Kidney (tissue), 13 donors: ENCODE measurements at regions not wholly inside any gene's neighbourhood (a gene's known extent, or its start where the extent isn't known, plus 50 kb on each side); places are given as distances from the start of the nearest gene placed in this dataset.

Experiments
- DNase-seq, 5 donors: peaks; one replicate each; pipeline ENCODE4 v3.0.0-alpha.2; 2013 to 2020
- FAIRE-seq: peaks from 2 replicates; lab custom pipeline; 2012; peaks lifted over from hg19 to GRCh38; lab: Jason Lieb, UNC
- H3K27ac ChIP-seq, 2 donors: one replicate each; pipeline ENCODE4 v1.7.0; 2013; ENCODE audit warnings: low read depth in 2 of 2, low read length in 2 of 2, inconsistent platforms in 1 of 2
- H3K27me3 ChIP-seq: one replicate; pipeline ENCODE4 v1.7.1; 2013; ENCODE audit warnings: low read length, inconsistent platforms; ENCODE audit not compliant: control insufficient read depth, insufficient read depth
- H3K36me3 ChIP-seq, 3 donors: one replicate each; pipeline versions ENCODE4 v1.7.0 to v1.7.1; 2013; ENCODE audit warnings: low read length in 3 of 3, control low read depth in 1 of 3, inconsistent platforms in 1 of 3; ENCODE audit not compliant: insufficient read depth in 3 of 3, control insufficient read depth in 2 of 3
- H3K4me1 ChIP-seq, 3 donors: one replicate each; pipeline versions ENCODE4 v1.7.0 to v1.7.1; 2013; ENCODE audit warnings: low read length in 3 of 3, inconsistent platforms in 1 of 3, low read depth in 1 of 3; ENCODE audit not compliant: control insufficient read depth in 2 of 3, insufficient read depth in 2 of 3
- H3K4me3 ChIP-seq, 3 donors: one replicate each; pipeline versions ENCODE4 v1.7.0 to v1.8.1; 2013; ENCODE audit warnings: low read length in 3 of 3, control low read depth in 1 of 3, inconsistent platforms in 1 of 3
- H3K9ac ChIP-seq, 3 donors: one replicate each; pipeline versions ENCODE4 v1.7.0 to v1.7.1; 2013; ENCODE audit warnings: low read length in 3 of 3, control low read depth in 1 of 3, inconsistent platforms in 1 of 3
- H3K9me3 ChIP-seq, 3 donors: one replicate each; pipeline versions ENCODE4 v1.7.0 to v1.7.1; 2013; ENCODE audit warnings: low read length in 3 of 3, control low read depth in 1 of 3, inconsistent platforms in 1 of 3; ENCODE audit not compliant: control insufficient read depth in 2 of 3, insufficient read depth in 1 of 3
- intact Hi-C: fragments of 100-400 bp; cut with DNase I; formaldehyde crosslinking; loops from one replicate; pipeline ENCODE4 v1.11.1; 2022
- TF ChIP-seq, protein P1 (sequence below): IDR thresholded peaks from 3 replicates; pipeline ENCODE4 v1.5.1; 2012; ENCODE audit warnings: mild to moderate bottlenecking, moderate library complexity, borderline replicate concordance; ENCODE audit not compliant: insufficient read depth; ENCODE audit errors: extremely low read depth
- donor health status: control.
- donor health status: control.
- donor health status: control.
- donor health status: control.
- donor health status: control.
- donor health status: DM: yes; HTN: yes; CAD: no.
- donor health status: Normal renal cell carcinoma (clear cell type).

DNA sequence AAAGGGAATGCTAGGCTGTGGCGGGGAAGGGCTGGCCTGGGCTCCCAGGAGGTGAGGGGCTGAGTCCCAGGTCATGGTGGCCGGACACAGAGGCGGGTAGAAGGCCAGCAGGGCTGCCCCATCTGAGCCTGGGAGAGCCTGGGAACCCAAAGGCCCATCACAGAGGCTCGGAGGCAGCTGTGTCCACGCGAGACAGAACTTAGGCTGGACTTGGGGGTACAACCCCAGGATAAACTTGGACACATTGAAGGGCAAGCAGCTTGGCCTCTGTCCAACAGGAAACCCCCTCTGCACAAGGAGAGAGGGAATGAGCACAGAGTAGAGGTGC is 95.9 kb downstream of the ZFP36L2 start:
- FAIRE-seq (no peak), DNase-seq (peak in 2 of 5 donors; percentile 33 to 73)
- intact Hi-C loops, result no loop called here
- H3K4me3 ChIP-seq, result no peak overlapping the region
- TF ChIP-seq, protein P1, sequence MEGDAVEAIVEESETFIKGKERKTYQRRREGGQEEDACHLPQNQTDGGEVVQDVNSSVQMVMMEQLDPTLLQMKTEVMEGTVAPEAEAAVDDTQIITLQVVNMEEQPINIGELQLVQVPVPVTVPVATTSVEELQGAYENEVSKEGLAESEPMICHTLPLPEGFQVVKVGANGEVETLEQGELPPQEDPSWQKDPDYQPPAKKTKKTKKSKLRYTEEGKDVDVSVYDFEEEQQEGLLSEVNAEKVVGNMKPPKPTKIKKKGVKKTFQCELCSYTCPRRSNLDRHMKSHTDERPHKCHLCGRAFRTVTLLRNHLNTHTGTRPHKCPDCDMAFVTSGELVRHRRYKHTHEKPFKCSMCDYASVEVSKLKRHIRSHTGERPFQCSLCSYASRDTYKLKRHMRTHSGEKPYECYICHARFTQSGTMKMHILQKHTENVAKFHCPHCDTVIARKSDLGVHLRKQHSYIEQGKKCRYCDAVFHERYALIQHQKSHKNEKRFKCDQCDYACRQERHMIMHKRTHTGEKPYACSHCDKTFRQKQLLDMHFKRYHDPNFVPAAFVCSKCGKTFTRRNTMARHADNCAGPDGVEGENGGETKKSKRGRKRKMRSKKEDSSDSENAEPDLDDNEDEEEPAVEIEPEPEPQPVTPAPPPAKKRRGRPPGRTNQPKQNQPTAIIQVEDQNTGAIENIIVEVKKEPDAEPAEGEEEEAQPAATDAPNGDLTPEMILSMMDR, result no peak
- H3K4me1 ChIP-seq, result peaks cover 0 to 26% (median 3%) of the 10 kb centered on the region in 3 donors
- H3K27me3 ChIP-seq, result no peaks in the 10 kb centered on the region
- H3K36me3 ChIP-seq, result no peaks in the 10 kb centered on the region
- H3K9ac ChIP-seq, result no peak overlapping the region
- H3K9me3 ChIP-seq, result no peaks in the 10 kb centered on the region
- peak overlapping the region in 1 of 2 donors; percentile 40 for H3K27ac ChIP-seq

DNA sequence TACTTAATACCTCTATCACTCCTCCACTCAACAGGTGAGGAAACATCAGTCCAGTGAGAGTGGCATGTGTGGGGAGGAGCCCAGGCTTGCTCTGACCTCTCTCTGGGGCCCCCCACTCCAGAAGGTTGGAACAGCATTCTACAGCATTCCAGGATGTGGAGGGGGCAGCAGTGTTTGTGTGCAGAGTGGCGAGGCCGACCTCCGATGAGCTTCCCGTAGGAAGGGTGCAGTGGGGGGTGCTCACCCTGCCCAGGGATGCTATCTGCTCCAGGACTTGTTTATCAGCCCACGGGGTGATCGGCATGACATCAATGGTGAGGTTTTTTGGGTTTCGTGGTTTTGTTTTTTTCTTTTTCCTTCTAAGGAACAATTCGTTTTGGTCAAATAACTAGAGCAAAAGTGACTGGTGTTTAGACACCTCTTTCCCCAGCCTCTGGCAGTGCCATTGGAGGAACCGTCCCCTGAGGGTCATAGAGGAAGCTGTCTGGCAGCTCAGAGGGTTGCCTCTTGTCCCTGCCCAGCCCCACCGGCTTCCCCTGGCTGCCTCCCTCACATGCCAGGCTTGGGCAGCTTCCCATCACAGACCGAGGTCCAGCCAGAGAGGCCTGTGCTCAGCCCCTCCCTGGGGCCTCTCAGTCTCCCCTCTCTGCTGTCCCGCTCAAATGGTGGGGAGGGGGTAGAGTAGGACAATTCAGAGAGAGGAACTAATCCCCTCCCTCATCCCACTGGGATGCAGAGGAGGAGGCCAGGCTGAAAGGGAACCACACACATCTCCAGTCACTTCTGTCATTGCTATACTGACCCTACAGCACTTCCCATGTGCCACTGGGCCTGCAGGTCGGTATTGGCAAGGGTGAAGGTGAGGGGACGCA is 96.5 kb downstream of the ZFP36L2 start:
- Histone ChIP-seq H3K4me3 (no peak overlapping the region), H3K9me3 (no peaks in the 10 kb centered on the region), H3K27me3 (no peaks in the 10 kb centered on the region), H3K4me1 (peaks cover 0 to 26% (median 3%) of the 10 kb centered on the region in 3 donors), H3K27ac (peak overlapping the region in 1 of 2 donors; percentile 40), H3K36me3 (no peaks in the 10 kb centered on the region), H3K9ac (no peak overlapping the region)
- intact Hi-C loops, result no loop called here
- DNase-seq (peak in 4 of 5 donors; percentile 41 to 76 (median 60)), FAIRE-seq (no peak)
- TF ChIP-seq, protein P1, result no peak

GRCh38 chr2:43128559-43128955 is 97.8 kb downstream of the ZFP36L2 start:
- Histone ChIP-seq H3K9ac (no peak overlapping the region), H3K36me3 (no peaks in the 10 kb centered on the region), H3K9me3 (no peaks in the 10 kb centered on the region), H3K4me1 (peaks cover 0 to 23% (median 3%) of the 10 kb centered on the region in 3 donors), H3K4me3 (no peak overlapping the region), H3K27ac (no peak overlapping the region), H3K27me3 (no peaks in the 10 kb centered on the region)
- intact Hi-C loops, result no loop called here
- FAIRE-seq (no peak), DNase-seq (peak in 1 of 5 donors; percentile 34)
- TF ChIP-seq, protein P1, result no peak
